ENCODE measurements at regions not wholly inside any gene's neighbourhood (a gene's known extent, or its start where the extent isn't known, plus 50 kb on each side); places are given as distances from the start of the nearest gene placed in this dataset.
A peak's percentile ranks its signal among the peaks of the same experiment; 100 is the strongest.

GRCh38 chr21:26777166-26777565 is 68.0 kb downstream of the ADAMTS1 start:
- DNase-seq (ENCODE audit: extremely low spot score, unreplicated experiment) = no peak
- H3K4me3 Mint-ChIP-seq (ENCODE audit: unreplicated experiment) = no peak overlapping the region
- H3K27me3 Mint-ChIP-seq (ENCODE audit: unreplicated experiment) = no peaks in the 10 kb centered on the region
- H3K27ac Mint-ChIP-seq (ENCODE audit: unreplicated experiment) = no peak overlapping the region
- H3K4me1 Mint-ChIP-seq (ENCODE audit: unreplicated experiment) = no peaks in the 10 kb centered on the region
- no peaks in the 10 kb centered on the region for H3K36me3 Mint-ChIP-seq (ENCODE audit: unreplicated experiment)
- TF ChIP-seq, protein P1, sequence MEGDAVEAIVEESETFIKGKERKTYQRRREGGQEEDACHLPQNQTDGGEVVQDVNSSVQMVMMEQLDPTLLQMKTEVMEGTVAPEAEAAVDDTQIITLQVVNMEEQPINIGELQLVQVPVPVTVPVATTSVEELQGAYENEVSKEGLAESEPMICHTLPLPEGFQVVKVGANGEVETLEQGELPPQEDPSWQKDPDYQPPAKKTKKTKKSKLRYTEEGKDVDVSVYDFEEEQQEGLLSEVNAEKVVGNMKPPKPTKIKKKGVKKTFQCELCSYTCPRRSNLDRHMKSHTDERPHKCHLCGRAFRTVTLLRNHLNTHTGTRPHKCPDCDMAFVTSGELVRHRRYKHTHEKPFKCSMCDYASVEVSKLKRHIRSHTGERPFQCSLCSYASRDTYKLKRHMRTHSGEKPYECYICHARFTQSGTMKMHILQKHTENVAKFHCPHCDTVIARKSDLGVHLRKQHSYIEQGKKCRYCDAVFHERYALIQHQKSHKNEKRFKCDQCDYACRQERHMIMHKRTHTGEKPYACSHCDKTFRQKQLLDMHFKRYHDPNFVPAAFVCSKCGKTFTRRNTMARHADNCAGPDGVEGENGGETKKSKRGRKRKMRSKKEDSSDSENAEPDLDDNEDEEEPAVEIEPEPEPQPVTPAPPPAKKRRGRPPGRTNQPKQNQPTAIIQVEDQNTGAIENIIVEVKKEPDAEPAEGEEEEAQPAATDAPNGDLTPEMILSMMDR (IDR thresholded peaks at IDR 0.05) = no peak
- H3K9me3 Mint-ChIP-seq (ENCODE audit: unreplicated experiment) = peaks cover 4% of the 10 kb centered on the region

- no peak overlapping the region for H3K4me3 Mint-ChIP-seq (ENCODE audit: unreplicated experiment)
- no peak overlapping the region for H3K27ac Mint-ChIP-seq (ENCODE audit: unreplicated experiment)
- H3K36me3 Mint-ChIP-seq (ENCODE audit: unreplicated experiment) = no peaks in the 10 kb centered on the region
- H3K27me3 Mint-ChIP-seq (ENCODE audit: unreplicated experiment) = no peaks in the 10 kb centered on the region
- no peak for DNase-seq (ENCODE audit: extremely low spot score, unreplicated experiment)
- peaks cover 4% of the 10 kb centered on the region for H3K9me3 Mint-ChIP-seq (ENCODE audit: unreplicated experiment)
- TF ChIP-seq, protein P1 (IDR thresholded peaks at IDR 0.05) = no peak
- H3K4me1 Mint-ChIP-seq (ENCODE audit: unreplicated experiment) = no peaks in the 10 kb centered on the region
Measured at GRCh38 chr21:26776310-26777021, 68.7 kb downstream of the ADAMTS1 start.

- no peaks in the 10 kb centered on the region for H3K9me3 Mint-ChIP-seq (ENCODE audit: unreplicated experiment)
- no peaks in the 10 kb centered on the region for H3K4me1 Mint-ChIP-seq (ENCODE audit: unreplicated experiment)
- DNase-seq (ENCODE audit: extremely low spot score, unreplicated experiment) = no peak
- H3K27me3 Mint-ChIP-seq (ENCODE audit: unreplicated experiment) = no peaks in the 10 kb centered on the region
- no peaks in the 10 kb centered on the region for H3K36me3 Mint-ChIP-seq (ENCODE audit: unreplicated experiment)
- no peak overlapping the region for H3K4me3 Mint-ChIP-seq (ENCODE audit: unreplicated experiment)
- TF ChIP-seq, protein P1 (IDR thresholded peaks at IDR 0.05) = no peak
- H3K27ac Mint-ChIP-seq (ENCODE audit: unreplicated experiment) = no peak overlapping the region
Measured at GRCh38 chr21:26773058-26773457, 72.2 kb downstream of the ADAMTS1 start.

- H3K4me1 Mint-ChIP-seq (ENCODE audit: unreplicated experiment) = no peaks in the 10 kb centered on the region
- H3K27ac Mint-ChIP-seq (ENCODE audit: unreplicated experiment) = no peak overlapping the region
- no peaks in the 10 kb centered on the region for H3K9me3 Mint-ChIP-seq (ENCODE audit: unreplicated experiment)
- H3K27me3 Mint-ChIP-seq (ENCODE audit: unreplicated experiment) = no peaks in the 10 kb centered on the region
- no peak for DNase-seq (ENCODE audit: extremely low spot score, unreplicated experiment)
- H3K4me3 Mint-ChIP-seq (ENCODE audit: unreplicated experiment) = no peak overlapping the region
- H3K36me3 Mint-ChIP-seq (ENCODE audit: unreplicated experiment) = no peaks in the 10 kb centered on the region
- TF ChIP-seq, protein P1 (IDR thresholded peaks at IDR 0.05) = peak; percentile 73
Measured at GRCh38 chr21:26769613-26770188, 75.5 kb downstream of the ADAMTS1 start.

- no peaks in the 10 kb centered on the region for H3K4me1 Mint-ChIP-seq (ENCODE audit: unreplicated experiment)
- H3K27me3 Mint-ChIP-seq (ENCODE audit: unreplicated experiment) = no peaks in the 10 kb centered on the region
- no peak overlapping the region for H3K4me3 Mint-ChIP-seq (ENCODE audit: unreplicated experiment)
- no peaks in the 10 kb centered on the region for H3K36me3 Mint-ChIP-seq (ENCODE audit: unreplicated experiment)
- H3K27ac Mint-ChIP-seq (ENCODE audit: unreplicated experiment) = no peak overlapping the region
- DNase-seq (ENCODE audit: extremely low spot score, unreplicated experiment) = no peak
- TF ChIP-seq, protein P1 (IDR thresholded peaks at IDR 0.05) = no peak
- no peaks in the 10 kb centered on the region for H3K9me3 Mint-ChIP-seq (ENCODE audit: unreplicated experiment)
Measured at GRCh38 chr21:26766826-26767325, 78.3 kb downstream of the ADAMTS1 start.

All from osteocyte (in vitro differentiated cells).